Left renal pelvis (tissue), 4 donors: ENCODE measurements at regions not wholly inside any gene's neighbourhood (a gene's known extent, or its start where the extent isn't known, plus 50 kb on each side); places are given as distances from the start of the nearest gene placed in this dataset.

Experiments used
- DNase-seq, 4 donors: peaks; one replicate each; pipeline ENCODE4 v3.0.0-alpha.2; 2013; ENCODE audit warnings: low read depth in 4 of 4, low spot score in 3 of 4

GRCh38 chr4:100574607-100575006, 56.8 kb upstream of the EMCN start:
- no peak for DNase-seq

- no peak for DNase-seq
These were observed 51.4 kb upstream of the EMCN start for GRCh38 chr4:100569196-100569595.
